RWPE1 (cell line): ENCODE measurements at regions not wholly inside any gene's neighbourhood (a gene's known extent, or its start where the extent isn't known, plus 50 kb on each side); places are given as distances from the start of the nearest gene placed in this dataset.

ENCODE experiments used
- CTCF ChIA-PET: fragments of 350-600 bp; sonication (Branson Sonifier 250); formaldehyde crosslinking; extraction: SDS; loops from one replicate; lab custom pipeline; 2021; lab: Yijun Ruan, JAX
- POLR2A ChIA-PET: fragments of 400-600 bp; formaldehyde crosslinking; extraction: SDS; loops from one replicate; lab custom pipeline; 2020; ENCODE audit warnings: antibody characterized with exemption; ENCODE audit not compliant: low non-redundant PET; lab: Yijun Ruan, JAX
- DNase-seq: peaks from one replicate; pipeline ENCODE4 v3.0.0; 2012; ENCODE audit warnings: low spot score
- H3K27ac ChIP-seq: fragments of 450-650 bp; 2 replicates; pipeline ENCODE4 v1.5.1; 2017
- CTCF ChIP-seq: fragments of 450-650 bp; conservative IDR thresholded peaks from 2 replicates; pipeline ENCODE4 v1.5.1; 2017; ENCODE audit warnings: low read depth, mild to moderate bottlenecking

GRCh38 chr21:34192646-34193285, 119.4 kb downstream of the MRPS6 start:
- CTCF ChIA-PET, result interaction anchor here (1.8 kb wide), 1 partner anchor 9 kb away, joined by 8 read pairs; no protein-coding TSS in a partner anchor
- POLR2A ChIA-PET, result no interaction called here
- TF ChIP-seq CTCF, result no peak
- no peak for DNase-seq
- no peak overlapping the region for H3K27ac ChIP-seq

GRCh38 chr21:34195335-34195734, 122.0 kb downstream of the MRPS6 start:
- H3K27ac ChIP-seq, result no peak overlapping the region
- no peak for DNase-seq
- ChIA-PET CTCF (no interaction called here), POLR2A (no interaction called here)
- no peak for TF ChIP-seq CTCF

- no peak for DNase-seq
- ChIA-PET CTCF (no interaction called here), POLR2A (no interaction called here)
- no peak for TF ChIP-seq CTCF
- no peak overlapping the region for H3K27ac ChIP-seq
These were observed 123.6 kb downstream of the MRPS6 start for GRCh38 chr21:34196996-34197395.

- POLR2A ChIA-PET, result no interaction called here
- DNase-seq, result no peak
These were observed 124.2 kb downstream of the MRPS6 start for GRCh38 chr21:34197561-34197960.

GRCh38 chr21:34198231-34199120, 125.1 kb downstream of the MRPS6 start:
- CTCF ChIA-PET, result interaction anchor here (0.5 kb wide), 2 partner anchors 61 to 494 kb away, joined by 3 to 4 read pairs; no protein-coding TSS in a partner anchor
- POLR2A ChIA-PET, result interaction anchor here (0.6 kb wide), 1 partner anchor 251 kb away, joined by 3 read pairs; no protein-coding TSS in a partner anchor
- TF ChIP-seq CTCF, result no peak
- H3K27ac ChIP-seq, result no peak overlapping the region
- DNase-seq, result no peak

More at GRCh38 chr21:34197561-34197960, 124.2 kb downstream of the MRPS6 start:
- no peak for TF ChIP-seq CTCF
- CTCF ChIA-PET, result no interaction called here
- no peak overlapping the region for H3K27ac ChIP-seq

- ChIA-PET POLR2A (interaction anchor here (0.6 kb wide), 1 partner anchor 251 kb away, joined by 3 read pairs; no protein-coding TSS in a partner anchor), CTCF (interaction anchor here (0.5 to 1.2 kb wide), 2 partner anchors 60 to 275 kb away, joined by 3 read pairs; no protein-coding TSS in a partner anchor)
- H3K27ac ChIP-seq, result no peak overlapping the region
- no peak for DNase-seq
- TF ChIP-seq CTCF, result no peak
These were observed 125.9 kb downstream of the MRPS6 start for GRCh38 chr21:34199121-34199910.
